OCI-M2 (cell line): ENCODE measurements at regions not wholly inside any gene's neighbourhood (a gene's known extent, or its start where the extent isn't known, plus 50 kb on each side); places are given as distances from the start of the nearest gene placed in this dataset.
"Not testable (repeated sequence)": the region's sequence is repeated elsewhere in the genome, so short reads cannot be mapped to it uniquely, and the experiment has no call there.

Source experiments
- DNase-seq: peaks from one replicate; lab custom pipeline; 2025; ENCODE audit not compliant: unreplicated experiment; lab: John Stamatoyannopoulos, UW

DNA sequence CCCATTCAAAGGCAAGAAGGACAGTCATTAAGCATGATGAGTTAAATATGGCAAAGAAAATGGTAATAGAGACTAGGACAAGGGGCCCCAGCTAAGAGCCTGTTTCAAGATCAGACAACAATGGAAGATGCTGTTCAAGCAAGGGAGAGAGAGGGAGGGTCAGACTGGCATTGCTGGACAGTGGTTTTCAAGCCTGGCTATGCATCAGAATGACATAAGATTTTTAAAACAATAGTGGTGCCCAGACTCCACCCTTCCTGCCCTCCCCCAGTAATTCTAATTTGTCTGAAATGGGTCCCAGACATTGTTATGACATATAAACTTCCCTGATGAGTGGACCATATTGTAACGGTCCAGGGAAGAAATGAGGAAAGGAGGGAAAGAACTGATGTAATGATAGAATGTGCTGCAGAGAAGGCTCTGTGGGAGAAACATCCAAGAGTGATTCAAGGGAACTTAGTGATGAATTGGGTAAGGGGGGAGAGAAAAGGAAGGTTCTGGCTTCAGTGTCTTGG, 112.9 kb upstream of the TRIB2 start:
- no peak for DNase-seq

DNA sequence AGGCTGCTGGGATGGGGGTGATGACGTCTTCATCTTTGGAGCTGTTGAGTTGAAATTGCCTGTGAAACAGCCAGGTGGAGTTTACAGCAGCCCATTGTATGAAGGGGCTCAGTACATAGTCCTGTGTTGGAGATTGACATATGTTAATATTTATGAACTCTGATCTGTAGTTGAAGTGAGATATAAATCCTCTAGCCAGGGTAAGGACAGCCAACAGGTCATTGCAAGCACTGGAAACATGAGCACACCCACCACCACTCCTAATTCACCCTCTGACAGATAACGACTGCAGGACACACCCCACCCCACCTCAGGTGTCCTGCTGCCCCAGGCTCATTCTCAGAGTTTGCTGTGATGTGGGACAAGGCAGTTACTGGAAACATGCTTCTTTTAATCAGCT, 112.4 kb upstream of the TRIB2 start:
- DNase-seq, result no peak

DNA sequence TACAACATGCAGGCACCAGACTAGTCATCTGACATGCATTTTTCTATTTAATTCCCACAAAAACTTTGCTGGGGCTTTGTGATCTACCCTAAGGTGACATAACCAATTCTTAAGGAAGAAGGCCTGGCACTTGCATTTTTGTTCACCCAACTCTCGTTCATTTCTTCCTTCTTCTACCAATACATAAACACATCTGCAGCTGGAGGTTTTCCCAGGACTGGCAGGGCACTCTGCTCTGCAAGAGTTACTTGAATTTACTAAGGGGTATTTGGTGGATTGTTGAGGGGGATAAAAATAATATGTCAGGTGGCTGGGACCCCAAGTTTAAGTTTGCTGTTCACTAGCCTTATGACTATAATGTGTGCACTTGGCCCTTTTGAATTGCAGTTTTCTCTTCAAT, 111.4 kb upstream of the TRIB2 start:
- DNase-seq, result no peak

GRCh38 chr2:12605936-12606335, 110.8 kb upstream of the TRIB2 start:
- no peak for DNase-seq

- no peak for DNase-seq
Observed at GRCh38 chr2:12606472-12607000, 110.2 kb upstream of the TRIB2 start.

DNA sequence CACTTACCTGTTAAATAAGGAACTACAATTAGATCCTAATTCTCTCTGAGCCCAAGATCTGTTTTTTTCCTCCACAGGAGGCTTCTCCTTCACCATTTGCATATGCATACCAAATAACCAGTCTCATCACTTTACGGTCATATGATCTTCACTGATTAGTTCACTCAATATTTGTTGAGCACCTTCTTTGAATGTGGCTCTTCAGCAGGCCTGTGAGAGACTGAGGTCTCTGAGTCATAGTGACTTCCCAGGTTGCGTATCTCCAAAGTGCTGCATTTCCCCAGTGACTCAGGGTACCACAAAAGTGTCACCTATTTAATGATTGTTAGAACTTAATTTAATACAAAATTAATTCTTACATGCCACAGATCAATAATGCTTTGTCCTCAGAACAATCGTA, 108.8 kb upstream of the TRIB2 start:
- no peak for DNase-seq

GRCh38 chr2:12610314-12610713, 106.4 kb upstream of the TRIB2 start:
- DNase-seq, result no peak

DNA sequence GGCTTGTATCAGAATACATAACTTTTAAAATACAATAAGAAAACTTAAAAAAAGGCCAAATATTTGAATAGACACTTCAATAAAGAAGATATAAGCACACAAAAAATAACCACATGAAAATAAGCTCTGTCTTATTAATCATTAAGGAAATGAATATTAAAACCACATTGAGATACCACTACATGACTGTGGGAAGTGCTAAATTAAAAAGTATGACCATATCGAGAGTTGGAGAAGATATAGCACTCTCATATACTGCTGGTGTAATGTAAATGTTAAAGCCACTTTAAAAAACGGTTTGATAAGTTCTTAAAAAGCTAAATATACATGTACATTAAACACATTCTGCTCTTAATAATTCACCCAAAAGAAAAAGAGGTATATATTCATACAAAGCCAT, 104.6 kb upstream of the TRIB2 start:
- no peak for DNase-seq

DNA sequence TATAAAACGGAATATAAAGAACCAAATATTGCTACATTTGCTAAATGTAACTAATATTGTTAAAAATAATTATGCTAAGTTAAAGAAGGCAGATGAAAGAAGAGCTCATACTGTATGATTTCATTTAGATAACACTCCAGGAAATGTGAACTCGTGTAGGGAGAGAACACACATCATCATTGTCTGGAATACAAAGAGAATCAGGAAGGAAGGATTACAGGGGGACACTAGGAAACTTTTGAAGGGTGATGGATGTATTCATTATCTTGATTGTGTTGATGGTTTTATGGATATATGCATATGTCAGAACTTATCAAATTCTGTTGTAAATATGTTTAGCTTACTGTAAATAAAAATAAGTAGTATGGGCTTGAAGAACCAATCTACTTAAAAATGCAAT, 104.1 kb upstream of the TRIB2 start:
- no peak for DNase-seq

DNA sequence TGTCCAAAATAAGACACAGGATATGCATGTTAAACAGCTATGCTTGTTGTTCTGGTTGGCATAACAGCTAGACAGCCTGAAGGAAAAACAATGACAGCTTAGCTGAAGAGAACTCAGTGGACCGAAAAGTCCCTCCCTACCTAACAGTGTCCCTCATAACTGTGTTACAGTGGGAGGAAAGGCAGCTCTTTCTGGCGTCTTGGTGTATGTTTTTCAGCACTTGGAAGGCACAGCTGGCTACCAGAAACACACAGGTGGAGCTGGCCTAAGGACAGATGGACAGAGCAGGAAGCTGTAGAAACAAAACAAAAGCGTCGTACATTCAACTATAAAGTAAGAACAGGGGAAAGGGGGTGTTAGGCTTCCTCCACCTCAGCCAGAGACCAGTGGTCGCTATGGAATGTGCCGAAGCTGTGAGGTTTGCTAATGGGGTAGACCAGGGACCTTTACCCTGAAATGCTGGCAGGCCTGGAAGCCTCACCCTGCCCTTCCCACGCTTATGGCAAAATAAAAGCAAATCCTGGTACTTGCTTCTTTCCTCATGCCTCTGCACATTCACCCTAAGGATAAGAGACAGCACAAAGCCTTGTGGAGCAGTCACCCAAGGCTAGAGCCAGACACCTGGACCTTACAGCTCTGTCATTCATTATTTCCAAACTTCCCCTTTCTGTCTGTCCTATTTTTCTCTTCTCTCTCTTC, 103.5 kb upstream of the TRIB2 start:
- no peak for DNase-seq

DNA sequence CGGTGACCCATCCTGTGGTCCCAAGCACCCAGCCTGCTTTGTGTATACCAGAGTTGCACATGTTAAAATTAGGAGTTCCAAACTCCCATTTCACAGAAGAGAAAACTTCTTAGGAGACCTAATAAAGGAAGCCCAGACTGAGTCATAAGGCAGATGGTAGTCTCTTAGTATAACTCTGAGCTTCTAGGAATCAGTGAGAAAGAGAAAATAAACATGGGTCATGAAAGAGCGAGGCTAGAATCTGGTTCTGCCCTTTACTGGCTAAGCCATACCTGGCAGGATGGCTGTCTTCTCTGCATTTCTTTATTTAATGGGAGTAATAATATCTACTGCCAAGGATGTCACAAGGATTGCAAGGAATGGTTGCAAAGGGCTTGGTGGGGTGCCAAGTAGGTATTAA, 101.2 kb upstream of the TRIB2 start:
- no peak for DNase-seq

- DNase-seq, result no peak
Observed at GRCh38 chr2:12616456-12617156, 100.1 kb upstream of the TRIB2 start.

- DNase-seq, result no peak
Observed at GRCh38 chr2:12617366-12617765, 99.4 kb upstream of the TRIB2 start.

DNA sequence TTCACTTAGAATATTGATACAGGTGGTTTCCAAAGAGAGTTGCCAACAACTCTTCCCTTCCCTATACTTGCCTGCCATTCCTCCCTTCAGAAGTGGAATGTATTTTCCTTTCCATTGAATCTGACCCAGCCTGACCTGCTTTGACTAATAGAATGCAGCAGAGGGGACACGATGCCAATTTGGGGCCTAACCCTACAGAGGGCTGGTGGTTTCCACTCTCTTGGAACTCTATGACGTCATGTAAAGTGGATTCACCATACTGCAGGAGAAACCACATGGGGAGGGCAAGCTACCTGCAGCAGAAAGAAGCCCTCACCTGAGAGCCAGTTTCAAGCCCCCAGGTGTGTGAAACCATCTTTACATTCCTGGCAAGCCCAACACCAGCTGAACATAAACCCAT, 98.9 kb upstream of the TRIB2 start:
- DNase-seq, result no peak

DNA sequence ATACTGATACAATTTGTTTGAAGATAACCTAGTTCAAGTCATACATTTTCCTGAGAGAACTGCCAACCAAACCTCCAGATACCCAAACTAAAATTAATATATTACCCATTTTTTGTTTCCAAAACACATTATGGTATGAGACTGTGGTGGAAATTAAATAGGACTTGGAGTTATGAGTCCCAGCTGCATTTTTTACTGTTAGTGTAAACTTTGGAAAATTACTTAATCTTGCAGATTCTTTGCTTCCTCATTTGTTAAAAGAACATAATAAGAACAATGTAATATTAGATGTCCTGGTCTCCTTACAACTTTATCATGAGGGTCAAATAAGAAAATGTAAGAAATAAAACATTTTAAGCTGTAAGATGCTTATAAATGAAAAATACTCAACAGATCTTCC, 98.2 kb upstream of the TRIB2 start:
- no peak for DNase-seq

- no peak for DNase-seq
Observed at GRCh38 chr2:12619975-12620374, 96.8 kb upstream of the TRIB2 start.

DNA sequence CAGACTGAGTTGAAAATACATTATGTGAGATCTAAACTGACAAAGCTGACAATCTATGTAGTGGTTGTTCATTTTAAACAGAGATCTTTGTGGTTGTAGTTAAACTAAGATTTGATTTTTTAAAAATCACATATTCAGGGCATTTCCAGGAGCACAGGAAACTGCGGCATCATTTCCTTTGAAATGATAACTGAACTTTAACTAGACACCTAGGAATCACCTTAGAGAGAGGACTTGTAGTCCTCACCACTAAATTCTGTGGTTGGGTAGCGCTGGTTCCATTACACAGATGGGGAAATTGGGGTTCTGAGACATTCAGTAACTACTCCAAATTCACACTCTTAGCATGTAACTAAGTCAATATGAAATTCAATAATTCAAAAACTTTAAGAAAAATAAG, 96.0 kb upstream of the TRIB2 start:
- no peak for DNase-seq

- DNase-seq, result no peak
Observed at GRCh38 chr2:12623051-12623450, 93.7 kb upstream of the TRIB2 start.

DNA sequence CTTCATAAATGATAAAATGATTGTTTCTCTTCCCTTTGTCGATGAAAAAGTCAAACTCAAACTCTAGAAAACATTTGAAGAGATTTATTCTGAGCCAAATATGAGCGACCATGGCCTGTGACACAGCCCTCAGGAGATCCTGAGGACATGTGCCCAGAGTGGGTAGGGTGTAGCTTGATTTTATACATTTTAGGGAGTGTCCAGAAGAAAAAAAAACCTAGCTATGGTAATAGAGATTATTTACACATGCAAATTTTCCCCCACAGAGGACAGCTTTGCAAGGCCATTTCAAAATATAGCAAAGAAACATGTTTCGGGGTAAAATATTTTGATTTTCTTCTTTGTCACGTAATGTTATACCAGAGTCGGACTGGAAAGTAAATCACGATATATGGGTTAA, 92.4 kb upstream of the TRIB2 start:
- DNase-seq, result no peak

GRCh38 chr2:12624905-12625598, 91.7 kb upstream of the TRIB2 start:
- no peak for DNase-seq

- not testable (repeated sequence) for DNase-seq
Observed at GRCh38 chr2:12628541-12628940, 88.2 kb upstream of the TRIB2 start.
